Stimulated activated CD4-positive, alpha-beta T cell treated with anti-CD3 and anti-CD28 coated beads, TNF-alpha, amount 100 ng/mL, for 48 hours (primary cell): ENCODE measurements at regions not wholly inside any gene's neighbourhood (a gene's known extent, or its start where the extent isn't known, plus 50 kb on each side); places are given as distances from the start of the nearest gene placed in this dataset.

Experiments
- DNase-seq, 3 donors: peaks; one replicate each; pipeline ENCODE4 v3.0.0-alpha.2; 2020; ENCODE audit warnings: low read depth in 3 of 3

DNA sequence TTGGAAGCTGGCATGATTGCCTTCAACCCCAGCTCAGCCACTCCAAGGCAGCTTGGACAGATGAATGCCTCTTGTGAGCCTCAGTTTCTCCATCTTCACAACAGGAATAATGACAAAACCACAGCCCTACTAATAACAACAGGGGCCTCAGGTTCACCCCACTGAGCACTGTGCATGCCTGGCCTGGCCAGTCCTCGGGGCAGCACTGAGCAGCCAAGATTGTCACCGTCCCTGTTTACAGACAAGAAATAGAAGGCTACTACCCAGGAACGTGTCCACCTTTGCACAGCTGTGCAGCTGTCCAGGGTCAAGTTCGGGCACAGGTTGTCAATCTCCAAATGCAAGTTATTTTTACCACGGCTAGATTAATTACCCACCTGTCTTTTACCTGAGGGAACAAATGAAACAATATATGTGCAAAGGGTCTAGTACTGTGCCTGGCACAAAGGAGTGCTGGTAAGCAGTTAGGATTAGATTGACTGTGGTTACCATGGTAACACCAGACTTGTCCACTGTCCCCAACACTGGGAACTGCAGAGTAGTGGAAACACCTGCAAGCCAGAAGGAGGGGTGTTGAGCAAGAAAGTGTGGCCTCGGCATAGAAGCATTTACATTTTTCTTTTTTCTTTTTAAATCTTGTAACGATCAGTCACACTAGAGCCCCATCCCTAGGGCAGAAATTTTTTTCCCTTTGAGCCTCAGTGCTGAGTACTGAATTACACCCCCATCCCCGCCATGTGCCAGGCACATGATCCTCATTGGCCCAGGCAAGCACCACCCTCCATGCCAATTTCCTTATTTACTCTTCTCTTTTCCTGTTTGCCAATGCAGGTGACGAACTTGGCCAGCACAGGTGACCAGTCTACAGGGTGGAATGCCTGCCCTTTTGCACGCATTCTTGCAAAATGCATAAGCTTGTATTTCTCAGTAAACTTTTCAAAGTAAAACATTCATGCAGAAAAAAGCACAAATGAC lies 66.3 kb upstream of the SLC6A6 start:
- no peak for DNase-seq

DNA sequence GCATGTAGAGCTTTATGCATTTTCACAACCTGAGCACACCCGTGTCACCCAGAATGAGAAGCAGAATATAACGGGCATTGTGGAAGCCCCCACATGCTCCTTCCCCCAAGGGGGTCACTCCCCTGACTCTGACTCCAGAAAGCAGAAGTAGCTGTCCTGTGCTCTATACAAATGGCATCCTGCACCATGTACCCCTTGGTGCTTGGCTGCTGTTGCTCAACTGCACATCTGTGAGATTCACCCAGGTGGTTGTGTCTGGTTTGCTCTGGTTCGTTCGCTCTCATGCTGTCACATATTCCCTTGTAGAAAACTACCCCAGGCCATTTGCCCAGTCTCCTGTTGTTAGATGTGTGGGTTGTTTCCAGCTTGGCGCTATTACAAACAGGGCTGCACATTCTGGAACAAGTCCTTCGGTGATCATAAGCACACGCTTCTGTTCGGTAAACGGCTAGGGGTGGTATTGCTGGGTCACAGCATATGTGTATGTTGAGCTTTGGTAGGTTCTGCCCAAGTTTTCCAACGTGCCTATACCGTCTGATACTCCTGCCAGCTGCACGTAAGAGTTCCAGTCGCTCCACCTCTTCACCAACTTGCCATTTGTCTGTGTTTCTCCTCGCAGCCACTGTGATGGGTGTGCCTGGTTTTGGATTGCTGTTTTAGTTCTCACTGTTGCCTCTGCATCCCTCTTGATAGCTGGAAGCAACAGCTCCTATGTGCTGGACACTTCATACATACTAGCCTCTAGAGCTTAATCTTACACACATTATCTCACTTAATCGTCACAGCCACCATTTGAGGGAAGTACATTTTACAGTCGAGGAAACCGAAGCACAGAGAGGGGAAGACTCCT lies 65.4 kb upstream of the SLC6A6 start:
- no peak for DNase-seq

DNA sequence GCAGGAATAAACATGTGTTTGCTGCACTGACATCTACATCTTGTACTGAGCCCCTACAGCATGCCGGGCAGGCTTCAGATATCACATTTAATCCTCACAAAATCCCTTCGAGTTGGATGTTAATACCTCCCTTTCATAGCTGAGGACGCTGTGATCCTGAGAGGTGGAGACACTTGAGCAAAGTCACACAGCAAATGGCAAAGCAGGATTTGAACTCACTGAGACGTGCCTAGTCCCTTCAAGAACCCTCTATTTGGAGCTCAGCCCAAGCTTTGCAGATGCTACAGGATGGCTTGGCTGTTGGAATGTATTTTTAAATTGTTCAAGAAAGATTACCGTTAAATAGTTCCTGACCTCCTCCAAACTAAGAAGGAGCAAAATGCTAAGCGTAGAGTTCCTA lies 64.6 kb upstream of the SLC6A6 start:
- DNase-seq = no peak

DNA sequence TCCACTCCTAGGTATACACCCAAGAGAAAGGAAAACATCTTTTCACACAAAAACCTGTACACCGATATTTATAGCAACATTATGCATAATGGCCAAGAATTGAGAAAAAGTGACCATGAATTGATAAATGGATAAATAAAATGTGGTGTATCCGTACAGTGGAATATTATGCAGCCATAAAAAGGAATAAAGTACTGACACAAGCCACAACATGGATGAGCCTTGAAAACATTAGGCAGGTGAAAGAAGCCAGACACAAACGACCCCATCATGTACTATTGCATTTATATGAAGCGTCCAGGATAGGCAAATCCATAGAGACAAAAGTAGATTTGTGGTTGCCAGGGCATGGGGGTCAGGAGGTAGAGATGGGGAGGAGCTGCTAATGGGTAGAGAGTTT lies 64.2 kb upstream of the SLC6A6 start:
- no peak for DNase-seq

DNA sequence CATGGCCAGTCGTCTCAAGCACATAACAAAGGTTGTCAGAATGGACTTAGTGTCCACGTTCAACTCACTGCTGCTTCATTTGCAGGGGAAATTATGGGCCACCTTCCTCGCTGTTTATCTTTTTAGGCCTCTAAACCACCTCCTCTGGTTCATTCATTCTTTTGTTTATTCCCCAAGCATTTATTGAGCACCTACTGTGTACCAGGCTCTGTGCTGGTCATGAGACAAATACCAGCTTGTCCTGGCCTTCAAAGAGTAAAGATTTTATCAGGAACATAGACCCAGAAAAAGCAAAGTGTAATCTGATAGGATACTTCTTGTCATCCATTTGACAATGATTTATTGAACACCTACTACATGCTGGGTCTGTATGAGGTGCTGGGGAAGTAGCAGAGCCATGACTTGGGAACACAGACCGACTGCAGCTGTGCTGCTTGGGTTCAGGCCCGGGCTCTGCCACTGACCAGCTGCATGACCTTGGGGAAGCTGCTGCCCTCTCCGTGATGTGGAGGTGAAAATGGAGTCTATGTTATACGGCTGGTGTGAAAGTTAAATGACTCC lies 63.4 kb upstream of the SLC6A6 start:
- DNase-seq = no peak

DNA sequence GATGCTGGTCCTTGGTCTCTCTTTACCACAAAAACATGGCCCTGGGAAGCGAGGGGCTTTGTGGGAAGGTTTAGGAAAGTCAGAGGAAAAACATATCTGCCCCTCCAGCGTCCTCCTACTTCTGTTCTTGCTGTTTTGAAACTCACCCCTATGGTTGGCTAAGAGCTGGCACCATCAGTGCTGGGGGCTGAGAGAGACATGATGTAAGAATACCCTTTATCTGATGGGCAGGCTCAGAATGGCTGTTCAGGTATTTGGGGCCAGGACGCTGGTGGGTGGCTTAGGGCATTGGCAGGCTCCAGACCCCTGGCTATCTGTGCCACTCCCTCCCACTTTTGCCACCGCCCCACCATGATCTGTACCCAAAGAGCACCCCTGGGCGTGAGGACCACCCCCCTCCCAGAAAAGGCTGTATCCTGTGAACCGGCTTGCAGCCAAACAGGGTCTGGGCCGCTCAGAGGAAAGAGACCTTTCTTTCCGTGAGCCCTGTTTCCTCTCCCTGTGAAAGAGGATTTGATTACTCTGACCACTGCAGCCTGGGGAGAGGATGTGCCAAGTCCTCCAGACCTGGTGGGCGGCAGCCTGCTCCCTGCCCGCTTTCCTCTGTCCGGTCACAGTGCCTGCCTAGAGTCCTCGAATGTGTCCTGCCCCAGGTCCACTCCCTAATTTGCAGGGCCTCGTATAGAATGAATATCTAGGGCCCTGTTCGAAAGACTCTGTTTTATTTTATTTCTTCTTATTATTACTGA lies 61.3 kb upstream of the SLC6A6 start:
- no peak for DNase-seq

DNA sequence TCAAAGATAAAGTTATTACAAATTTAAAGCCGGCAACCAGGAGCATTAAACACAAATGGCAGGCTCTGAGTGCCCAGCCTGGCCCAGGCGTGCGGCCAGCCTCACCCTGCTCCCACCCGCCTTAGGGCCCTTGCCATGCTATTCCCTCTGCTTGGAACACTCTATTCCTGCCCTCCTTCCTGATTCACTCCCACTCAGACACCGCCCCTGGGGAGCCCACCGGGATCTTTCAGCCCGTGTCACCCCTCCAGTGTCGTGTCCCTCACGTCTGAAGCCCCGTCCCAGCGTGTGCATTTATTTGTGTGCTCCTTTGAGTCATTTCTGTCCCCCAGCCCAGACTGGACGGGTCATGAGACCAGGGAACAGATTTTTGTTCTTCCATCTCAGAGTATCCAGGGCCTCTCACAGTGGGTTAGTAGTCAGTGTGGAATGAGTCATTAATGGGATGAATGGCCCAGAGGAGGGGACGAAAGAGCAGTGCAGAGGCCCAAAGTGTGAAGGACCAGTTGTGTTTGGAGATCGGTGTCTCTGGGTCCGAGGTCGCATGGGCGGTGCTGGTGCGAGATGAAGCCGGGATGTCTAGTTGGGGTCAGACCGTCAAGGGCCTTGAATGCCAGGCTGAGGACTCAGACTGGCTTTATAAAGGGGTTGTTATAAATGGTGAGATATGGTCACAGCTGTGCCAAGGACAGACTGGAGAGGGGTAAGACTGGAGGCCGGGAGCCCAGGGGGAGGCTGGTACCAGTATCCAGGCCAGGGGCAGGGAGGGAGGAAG lies 58.9 kb upstream of the SLC6A6 start:
- no peak for DNase-seq

DNA sequence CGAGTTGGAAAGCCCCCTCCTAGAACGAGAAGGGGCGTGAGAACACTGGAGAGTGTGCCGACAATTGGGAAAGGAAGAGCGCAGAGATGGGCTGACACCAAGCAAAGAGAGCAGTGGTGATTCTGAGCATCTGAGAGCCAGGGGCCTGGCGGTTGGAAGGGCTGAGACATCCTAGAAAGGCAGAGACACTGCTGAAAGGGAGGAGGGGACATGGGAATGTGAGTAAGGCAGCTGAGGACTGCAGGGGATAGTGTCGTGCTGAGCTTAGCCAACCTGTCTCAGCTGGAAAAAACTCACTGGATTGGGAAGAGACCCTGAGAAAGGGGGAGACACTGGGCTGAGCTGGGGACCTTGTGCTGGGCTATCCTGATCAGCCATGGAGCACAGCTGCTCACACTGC lies 58.1 kb upstream of the SLC6A6 start:
- DNase-seq = no peak

DNA sequence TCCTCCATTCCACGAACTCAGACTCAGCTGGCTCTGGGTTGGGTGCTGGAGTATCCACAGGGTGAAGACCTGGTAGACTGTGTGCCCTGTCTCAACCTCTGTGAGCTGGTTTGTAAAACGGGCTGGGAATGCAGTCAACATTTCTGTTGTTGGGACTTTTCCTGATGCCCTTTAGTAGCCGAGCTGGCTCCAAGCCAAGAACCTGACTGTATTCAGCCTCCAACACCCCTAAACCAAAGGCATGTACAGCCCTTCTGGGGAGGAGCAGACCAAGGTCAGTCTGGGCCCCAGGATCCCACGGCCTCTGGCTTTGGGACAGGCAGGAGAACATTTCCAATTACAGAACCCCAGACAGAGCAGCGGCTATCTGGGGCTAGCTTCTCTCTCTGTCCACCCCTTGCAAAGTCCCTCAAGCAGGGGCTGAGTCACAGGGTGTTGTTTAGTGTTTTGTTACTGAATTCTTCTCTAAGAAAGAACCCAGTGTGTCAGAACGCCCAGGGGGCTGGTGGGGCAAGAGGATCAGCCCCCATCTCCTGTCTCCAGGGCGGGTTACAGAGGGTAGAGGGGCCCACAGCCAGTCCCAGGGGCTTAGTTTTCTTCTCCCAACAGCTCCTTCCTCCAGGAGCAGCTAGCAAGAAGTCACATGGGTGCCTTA lies 56.8 kb upstream of the SLC6A6 start:
- no peak for DNase-seq

DNA sequence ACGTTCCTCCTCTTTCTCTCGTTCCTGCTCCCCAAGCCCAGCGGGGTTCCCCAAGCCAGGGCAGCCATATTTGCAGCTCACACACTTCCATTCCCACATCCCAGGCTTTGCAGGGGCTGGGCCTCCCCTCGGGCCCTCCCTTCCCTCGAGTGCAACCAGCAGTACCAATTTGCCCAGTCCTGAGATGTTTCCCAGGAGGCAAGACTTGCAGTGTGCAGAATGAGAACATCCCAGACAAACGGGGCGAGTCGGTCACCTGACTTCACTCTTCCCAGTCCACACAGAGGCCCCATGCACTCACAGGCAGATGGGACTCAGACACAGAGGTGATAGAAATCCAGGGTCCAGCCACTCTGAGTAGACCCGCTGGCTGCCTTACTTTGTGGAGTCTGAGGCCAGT lies 56.2 kb upstream of the SLC6A6 start:
- no peak for DNase-seq

DNA sequence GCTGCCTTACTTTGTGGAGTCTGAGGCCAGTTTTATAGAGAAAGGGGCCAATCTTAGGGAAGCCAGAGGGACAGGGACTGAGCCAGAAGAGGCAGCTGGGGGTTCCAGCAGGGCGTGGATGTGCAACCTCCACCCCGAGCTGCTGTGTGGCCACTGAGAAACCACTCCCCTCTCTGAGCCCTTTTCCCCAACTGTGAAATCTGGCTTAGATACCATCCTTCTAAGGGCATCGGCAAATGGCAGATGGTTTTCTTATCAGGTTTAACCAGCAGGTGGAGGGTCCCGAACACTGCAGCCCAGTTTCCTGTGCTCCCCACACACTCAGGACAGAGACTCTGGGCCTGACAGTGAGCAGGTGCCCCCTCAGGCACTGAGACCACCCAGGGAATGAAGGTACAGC lies 55.8 kb upstream of the SLC6A6 start:
- no peak for DNase-seq

DNA sequence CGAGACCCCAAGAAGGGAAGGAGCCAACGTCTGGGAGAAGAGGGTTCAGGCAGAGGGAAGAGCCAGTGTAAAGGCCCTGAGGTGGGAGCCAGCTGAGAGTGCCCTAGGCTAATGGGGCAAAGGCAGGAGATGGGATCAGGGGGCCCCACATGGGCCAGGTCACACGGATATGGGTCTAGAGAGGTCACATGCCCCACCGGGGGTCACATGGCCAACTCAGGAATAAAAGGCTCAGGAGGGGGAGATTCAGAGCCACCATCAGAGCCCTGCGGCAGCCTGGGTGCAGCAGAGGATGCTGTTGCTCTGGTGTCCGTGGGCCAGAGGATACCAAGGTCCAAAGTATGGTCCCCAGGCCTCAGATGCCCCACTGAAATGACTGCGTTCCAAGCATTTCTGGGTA lies 55.3 kb upstream of the SLC6A6 start:
- no peak for DNase-seq

DNA sequence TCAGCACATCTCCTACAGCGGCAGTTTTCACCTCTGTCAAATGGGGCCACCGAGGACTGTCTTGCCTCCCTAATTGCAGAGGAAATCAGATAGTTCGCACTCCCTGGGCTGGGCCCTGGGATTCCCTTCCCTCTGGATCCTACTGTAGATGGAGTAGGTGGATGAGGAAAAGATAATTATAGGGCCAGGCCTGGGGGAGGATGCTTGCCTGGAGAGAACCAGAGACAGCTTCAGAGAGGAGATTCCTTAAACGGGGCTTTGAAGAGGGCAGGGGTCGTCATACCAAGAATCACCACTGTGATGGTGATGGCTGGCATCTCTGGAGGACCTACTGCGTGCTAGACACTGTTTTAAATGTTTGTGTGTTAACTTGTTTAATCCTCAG lies 50.8 kb upstream of the SLC6A6 start:
- no peak for DNase-seq

DNA sequence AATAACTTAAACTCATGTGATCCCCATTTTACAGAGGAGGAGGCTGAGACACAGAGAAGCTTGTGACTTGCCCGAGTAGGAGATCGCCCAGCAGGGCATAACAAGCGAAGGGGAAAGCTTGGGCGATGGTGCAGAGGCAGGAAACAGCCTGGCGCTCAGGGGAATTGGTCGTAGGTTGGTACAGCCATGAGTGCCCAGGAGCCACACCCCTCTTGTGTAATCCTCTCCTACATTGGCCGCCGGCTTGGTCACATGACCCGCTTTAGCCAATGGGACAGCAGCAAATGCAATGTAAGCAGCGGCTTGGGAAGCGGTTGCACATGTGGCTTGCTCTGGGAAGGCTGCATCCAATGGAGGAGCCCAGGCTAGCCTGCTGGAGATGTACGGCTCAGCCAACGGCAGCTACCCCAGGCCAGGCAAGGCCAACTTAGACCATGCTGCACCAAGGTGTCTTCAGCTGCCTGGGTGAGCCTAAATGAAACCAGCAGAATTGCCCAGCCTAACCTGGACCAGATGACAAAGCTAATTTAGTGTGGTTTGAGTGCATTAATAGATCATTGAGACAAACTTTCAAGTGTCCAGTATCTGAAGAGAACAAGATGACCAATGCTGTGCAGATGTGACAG lies 50.3 kb upstream of the SLC6A6 start:
- peak in 1 of 3 donors; percentile 3 for DNase-seq
